Hepatocyte (in vitro differentiated cells): ENCODE measurements at regions not wholly inside any gene's neighbourhood (a gene's known extent, or its start where the extent isn't known, plus 50 kb on each side); places are given as distances from the start of the nearest gene placed in this dataset.

Experiments
- DNase-seq: peaks from one replicate; pipeline ENCODE4 v3.0.0-alpha.2; 2016; ENCODE audit warnings: low spot score
- H2AFZ ChIP-seq: fragments of 200-600 bp; sonication (generic); 2 replicates; pipeline ENCODE4 v1.6.0; 2016; ENCODE audit warnings: antibody characterized with exemption, mild to moderate bottlenecking
- H3K27ac ChIP-seq: fragments of 200-600 bp; sonication (generic); 2 replicates; pipeline ENCODE4 v1.5.1; 2016; ENCODE audit warnings: mild to moderate bottlenecking
- H3K27me3 ChIP-seq: fragments of 200-600 bp; sonication (generic); 2 replicates; pipeline ENCODE4 v1.6.1; 2016
- H3K36me3 ChIP-seq: fragments of 200-600 bp; sonication (generic); replicated peaks from 2 replicates; pipeline ENCODE4 v1.5.1; 2016; ENCODE audit warnings: low read depth; ENCODE audit not compliant: insufficient read depth
- H3K4me1 ChIP-seq: fragments of 200-600 bp; sonication (generic); 2 replicates; pipeline ENCODE4 v1.5.1; 2016; ENCODE audit warnings: mild to moderate bottlenecking, moderate library complexity; ENCODE audit not compliant: insufficient read depth
- H3K4me2 ChIP-seq: fragments of 200-600 bp; sonication (generic); 2 replicates; pipeline ENCODE4 v1.6.0; 2016
- H3K4me3 ChIP-seq: fragments of 200-600 bp; sonication (generic); 2 replicates; pipeline ENCODE4 v1.5.1; 2016; ENCODE audit warnings: mild to moderate bottlenecking
- H3K79me2 ChIP-seq: fragments of 200-600 bp; sonication (generic); 2 replicates; pipeline ENCODE4 v1.6.0; 2017; ENCODE audit warnings: mild to moderate bottlenecking
- H3K9me2 ChIP-seq: fragments of 200-600 bp; sonication (generic); replicated peaks from 2 replicates; pipeline ENCODE4 v1.6.0; 2017; ENCODE audit warnings: mild to moderate bottlenecking; ENCODE audit not compliant: insufficient read depth
- H3K9me3 ChIP-seq: fragments of 200-600 bp; sonication (generic); 2 replicates; pipeline ENCODE4 v1.5.1; 2016; ENCODE audit warnings: low read depth, mild to moderate bottlenecking
- H4K20me1 ChIP-seq: fragments of 200-600 bp; sonication (generic); 2 replicates; pipeline ENCODE4 v1.6.0; 2016; ENCODE audit warnings: mild to moderate bottlenecking; ENCODE audit not compliant: insufficient read depth, poor library complexity, severe bottlenecking
- CTCF ChIP-seq: fragments of 200-600 bp; sonication (generic); IDR thresholded peaks from 2 replicates; pipeline ENCODE4 v1.5.1; 2016; ENCODE audit warnings: antibody characterized with exemption, mild to moderate bottlenecking; ENCODE audit not compliant: poor library complexity
- EZH2 ChIP-seq: fragments of 200-600 bp; sonication (generic); IDR thresholded peaks from 2 replicates; pipeline ENCODE4 v1.6.1; 2016; ENCODE audit warnings: antibody characterized with exemption, mild to moderate bottlenecking, borderline replicate concordance
- EZH2phosphoT487 ChIP-seq: fragments of 200-600 bp; sonication (generic); IDR thresholded peaks from one replicate; pipeline ENCODE4 v1.6.1; 2018; ENCODE audit warnings: antibody characterized with exemption, mild to moderate bottlenecking, low read depth, moderate library complexity; ENCODE audit not compliant: unreplicated experiment, severe bottlenecking
- WGBS: methylation state at CpG from one replicate; pipeline ENCODE4 v1.1.6; 2016; ENCODE audit warnings: low lambda C conversion rate; ENCODE audit errors: missing lambda C conversion rate; 5-methylcytosine and 5-hydroxymethylcytosine counted together

- H4K20me1 ChIP-seq = no peaks in the 10 kb centered on the region
- H3K4me3 ChIP-seq = no peak overlapping the region
- TF ChIP-seq EZH2phosphoT487 (no peak), EZH2 (no peak), CTCF (no peak)
- peak overlapping the region; percentile 32 for H3K4me2 ChIP-seq
- no peaks in the 10 kb centered on the region for H3K27me3 ChIP-seq
- no peak overlapping the region for H2AFZ ChIP-seq
- H3K9me3 ChIP-seq = no peaks in the 10 kb centered on the region
- no peaks in the 10 kb centered on the region for H3K9me2 ChIP-seq
- WGBS = 18% methylated on average over 10 of the region's 10 CpGs
- no peaks in the 10 kb centered on the region for H3K79me2 ChIP-seq
- peak; percentile 37 for DNase-seq
- H3K36me3 ChIP-seq = no peaks in the 10 kb centered on the region
- peak overlapping the region; percentile 48 for H3K27ac ChIP-seq
- H3K4me1 ChIP-seq = no peaks in the 10 kb centered on the region
Measured at GRCh38 chr16:5188318-5188988, 90.9 kb upstream of the EEF2KMT start.

GRCh38 chr16:5187402-5187952 is 89.9 kb upstream of the EEF2KMT start:
- Histone ChIP-seq H3K4me1 (no peaks in the 10 kb centered on the region), H3K4me3 (no peak overlapping the region), H4K20me1 (no peaks in the 10 kb centered on the region), H2AFZ (no peak overlapping the region), H3K79me2 (no peaks in the 10 kb centered on the region), H3K9me3 (no peaks in the 10 kb centered on the region), H3K9me2 (no peaks in the 10 kb centered on the region), H3K4me2 (no peak overlapping the region), H3K27me3 (no peaks in the 10 kb centered on the region), H3K36me3 (no peaks in the 10 kb centered on the region), H3K27ac (peak overlapping the region; percentile 48)
- TF ChIP-seq CTCF (no peak), EZH2 (no peak), EZH2phosphoT487 (no peak)
- WGBS = 91% methylated on average over 14 of the region's 14 CpGs
- DNase-seq = no peak

GRCh38 chr16:5186381-5186903 is 88.8 kb upstream of the EEF2KMT start:
- H3K4me2 ChIP-seq = no peak overlapping the region
- H3K36me3 ChIP-seq = no peaks in the 10 kb centered on the region
- no peak overlapping the region for H3K27ac ChIP-seq
- H3K27me3 ChIP-seq = no peaks in the 10 kb centered on the region
- H3K4me1 ChIP-seq = no peaks in the 10 kb centered on the region
- no peak overlapping the region for H2AFZ ChIP-seq
- no peaks in the 10 kb centered on the region for H4K20me1 ChIP-seq
- WGBS = 94% methylated on average over 33 of the region's 34 CpGs
- no peak for TF ChIP-seq EZH2
- H3K9me3 ChIP-seq = no peaks in the 10 kb centered on the region
- DNase-seq = no peak
- H3K79me2 ChIP-seq = no peaks in the 10 kb centered on the region
- H3K9me2 ChIP-seq = no peaks in the 10 kb centered on the region
- no peak overlapping the region for H3K4me3 ChIP-seq

- WGBS = 33% methylated on average over 4 of the region's 4 CpGs
- H3K4me2 ChIP-seq = no peak overlapping the region
Measured at GRCh38 chr16:5176505-5176904, 78.9 kb upstream of the EEF2KMT start.

More at GRCh38 chr16:5176505-5176904, 78.9 kb upstream of the EEF2KMT start:
- no peak overlapping the region for H3K4me3 ChIP-seq
- H2AFZ ChIP-seq = no peak overlapping the region
- H3K27me3 ChIP-seq = no peaks in the 10 kb centered on the region
- no peaks in the 10 kb centered on the region for H3K36me3 ChIP-seq
- H3K79me2 ChIP-seq = no peaks in the 10 kb centered on the region
- no peaks in the 10 kb centered on the region for H3K9me2 ChIP-seq
- no peaks in the 10 kb centered on the region for H3K9me3 ChIP-seq
- H4K20me1 ChIP-seq = no peaks in the 10 kb centered on the region
- TF ChIP-seq EZH2 = no peak
- TF ChIP-seq CTCF = no peak
- TF ChIP-seq EZH2phosphoT487 = no peak
- no peak for DNase-seq
- no peaks in the 10 kb centered on the region for H3K4me1 ChIP-seq
- H3K27ac ChIP-seq = no peak overlapping the region
